Ovary (tissue), 7 donors: ENCODE measurements at regions not wholly inside any gene's neighbourhood (a gene's known extent, or its start where the extent isn't known, plus 50 kb on each side); places are given as distances from the start of the nearest gene placed in this dataset.

Experiments used
- DNase-seq, 5 donors: peaks; one replicate each; pipeline ENCODE4 v3.0.0-alpha.2; 2019 to 2020
- H3K27ac ChIP-seq, 2 donors: fragments of 200-600 bp; one replicate each; pipeline versions ENCODE4 v1.5.1 to v1.8.0; 2019 to 2022
- H3K27me3 ChIP-seq: fragments of 200-600 bp; one replicate; pipeline ENCODE4 v1.8.0; 2022
- H3K36me3 ChIP-seq: fragments of 200-600 bp; sonication (generic); one replicate; pipeline ENCODE4 v1.5.1; 2019
- H3K4me1 ChIP-seq: one replicate; pipeline ENCODE4 v1.8.1; 2013; ENCODE audit warnings: mild to moderate bottlenecking, moderate library complexity; ENCODE audit not compliant: insufficient read depth
- H3K4me3 ChIP-seq: fragments of 200-600 bp; sonication (generic); one replicate; pipeline ENCODE4 v1.5.1; 2017
- H3K9me3 ChIP-seq, 2 donors: fragments of 200-600 bp in 1 of 2; sonication (generic) in 1 of 2; one replicate each; pipeline versions ENCODE4 v1.5.1 to v1.8.1; 2013 to 2019; ENCODE audit warnings: mild to moderate bottlenecking in 1 of 2, moderate library complexity in 1 of 2
- EP300 ChIP-seq: sonication (generic); formaldehyde crosslinking; IDR thresholded peaks from one replicate; pipeline ENCODE4 v1.6.1; 2017; ENCODE audit warnings: antibody characterized with exemption
- POLR2A ChIP-seq: fragments of 450-650 bp; IDR thresholded peaks from one replicate; pipeline ENCODE4 v1.6.1; 2017; ENCODE audit warnings: antibody characterized with exemption, mild to moderate bottlenecking, moderate library complexity
- WGBS, 3 donors: extraction: QIAGEN DNeasy Blood & Tissue Kit in 1 of 3; methylation state at CpG; one replicate each; pipeline versions ENCODE4 v1.1.5 to v1.1.7; 2013 to 2017; 5-methylcytosine and 5-hydroxymethylcytosine counted together
- intact Hi-C, 4 donors: fragments of 100-400 bp; cut with DNase I; formaldehyde crosslinking; loops; one replicate each; pipeline versions ENCODE4 v1.11.0 to v1.15.1; 2022 to 2023
- TF ChIP-seq, protein P1 (sequence below), 3 donors: fragments of 450-650 bp in 2 of 3; fragments of 200-600 bp in 1 of 3; IDR thresholded peaks; one replicate each; pipeline versions ENCODE4 v1.5.1 to v1.8.0; 2016 to 2022; ENCODE audit warnings: antibody characterized with exemption in 3 of 3, mild to moderate bottlenecking in 1 of 3
- donor health status: DM: no; HTN: no; CAD: no; lungs with moderate emphysema.
- donor health status: DM: no; HTN: no; CAD: no.
- donor health status: Bipolar disorder and iron deficiency.
- donor health status: DM: no; HTN: no; CAD: no.
- donor health status: DM: yes; HTN: yes; CAD: no.

DNA sequence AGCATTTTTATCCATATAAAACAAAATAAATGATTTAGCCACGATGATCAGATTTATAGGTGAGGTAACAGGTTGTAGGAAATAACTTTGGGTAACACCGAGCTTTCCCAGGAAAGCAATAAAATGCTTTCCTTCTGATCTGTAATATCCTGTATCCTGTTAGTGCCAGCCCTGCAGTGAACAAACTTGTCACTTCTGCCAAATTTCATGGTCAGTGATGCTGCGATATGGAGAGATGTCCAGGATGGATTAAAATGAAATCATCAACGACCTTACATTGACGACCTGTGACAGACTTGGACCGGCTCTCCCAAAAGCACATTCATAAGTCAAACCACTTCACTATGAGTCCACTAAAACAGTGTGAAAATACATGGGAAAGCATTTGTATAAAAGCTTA is 608.0 kb upstream of the NRP1 start:
- no peak for DNase-seq
- Histone ChIP-seq H3K27ac (no peak overlapping the region), H3K27me3 (no peaks in the 10 kb centered on the region), H3K9me3 (no peaks in the 10 kb centered on the region), H3K4me3 (no peak overlapping the region), H3K36me3 (no peaks in the 10 kb centered on the region), H3K4me1 (no peaks in the 10 kb centered on the region)
- TF ChIP-seq POLR2A (no peak), EP300 (no peak)
- TF ChIP-seq, protein P1, sequence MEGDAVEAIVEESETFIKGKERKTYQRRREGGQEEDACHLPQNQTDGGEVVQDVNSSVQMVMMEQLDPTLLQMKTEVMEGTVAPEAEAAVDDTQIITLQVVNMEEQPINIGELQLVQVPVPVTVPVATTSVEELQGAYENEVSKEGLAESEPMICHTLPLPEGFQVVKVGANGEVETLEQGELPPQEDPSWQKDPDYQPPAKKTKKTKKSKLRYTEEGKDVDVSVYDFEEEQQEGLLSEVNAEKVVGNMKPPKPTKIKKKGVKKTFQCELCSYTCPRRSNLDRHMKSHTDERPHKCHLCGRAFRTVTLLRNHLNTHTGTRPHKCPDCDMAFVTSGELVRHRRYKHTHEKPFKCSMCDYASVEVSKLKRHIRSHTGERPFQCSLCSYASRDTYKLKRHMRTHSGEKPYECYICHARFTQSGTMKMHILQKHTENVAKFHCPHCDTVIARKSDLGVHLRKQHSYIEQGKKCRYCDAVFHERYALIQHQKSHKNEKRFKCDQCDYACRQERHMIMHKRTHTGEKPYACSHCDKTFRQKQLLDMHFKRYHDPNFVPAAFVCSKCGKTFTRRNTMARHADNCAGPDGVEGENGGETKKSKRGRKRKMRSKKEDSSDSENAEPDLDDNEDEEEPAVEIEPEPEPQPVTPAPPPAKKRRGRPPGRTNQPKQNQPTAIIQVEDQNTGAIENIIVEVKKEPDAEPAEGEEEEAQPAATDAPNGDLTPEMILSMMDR (IDR thresholded peaks at IDR 0.05), result no peak
- 80 to 94% (median 81%) methylated on average over 6 of the region's 6 CpGs for WGBS, 3 donors
- intact Hi-C loops, result no loop called here

DNA sequence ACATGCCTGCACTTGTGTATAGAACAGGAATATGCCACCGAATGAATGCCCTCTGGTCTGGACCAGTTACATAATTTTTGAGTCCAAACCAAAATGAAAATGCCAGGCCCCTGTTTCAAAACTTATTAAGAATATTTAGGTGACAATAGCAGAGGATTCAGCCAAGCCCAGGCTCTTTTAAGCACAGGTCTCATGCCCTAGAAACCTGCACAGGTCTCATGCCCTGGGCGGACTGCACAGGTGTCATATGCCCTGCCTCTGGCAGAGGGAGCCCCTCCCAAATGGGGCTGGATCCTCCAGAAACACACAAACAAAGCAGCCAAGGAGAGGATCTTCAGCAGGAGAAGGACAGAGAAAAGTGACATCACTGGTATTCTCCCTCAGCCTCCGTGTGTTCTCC is 605.4 kb upstream of the NRP1 start:
- DNase-seq, result no peak
- Histone ChIP-seq H3K36me3 (no peaks in the 10 kb centered on the region), H3K27me3 (no peaks in the 10 kb centered on the region), H3K27ac (no peak overlapping the region), H3K9me3 (no peaks in the 10 kb centered on the region), H3K4me1 (no peaks in the 10 kb centered on the region), H3K4me3 (no peak overlapping the region)
- no peak for TF ChIP-seq POLR2A
- no peak for TF ChIP-seq EP300
- TF ChIP-seq, protein P1 (IDR thresholded peaks at IDR 0.05), result no peak
- intact Hi-C loops, result no loop called here
- WGBS, 3 donors, result 92 to 95% (median 94%) methylated on average over 3 of the region's 3 CpGs

DNA sequence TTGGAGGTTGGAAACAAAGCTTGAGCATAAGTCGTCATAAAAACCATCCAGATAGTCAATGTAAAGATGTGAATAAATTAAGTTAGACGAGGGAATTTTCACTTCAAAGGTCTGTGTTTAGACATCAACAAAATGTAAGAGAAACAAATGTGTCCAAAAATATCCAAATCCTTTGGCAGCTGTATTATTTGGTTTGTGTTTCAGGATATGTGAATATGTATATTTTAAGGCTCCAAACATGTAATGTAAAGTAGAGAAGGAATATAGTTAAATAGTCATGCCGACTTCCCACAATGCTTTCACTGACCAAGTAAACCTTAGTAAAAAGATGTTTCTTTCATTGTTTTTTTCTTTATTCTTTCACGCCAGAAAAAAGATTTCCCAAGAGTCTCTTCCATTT is 604.9 kb upstream of the NRP1 start:
- Histone ChIP-seq H3K4me3 (no peak overlapping the region), H3K27ac (no peak overlapping the region), H3K27me3 (no peaks in the 10 kb centered on the region), H3K4me1 (no peaks in the 10 kb centered on the region), H3K36me3 (no peaks in the 10 kb centered on the region), H3K9me3 (no peaks in the 10 kb centered on the region)
- intact Hi-C loops, result no loop called here
- no peak for TF ChIP-seq EP300
- TF ChIP-seq, protein P1 (IDR thresholded peaks at IDR 0.05), result no peak
- TF ChIP-seq POLR2A, result no peak
- no peak for DNase-seq
- 82 to 90% (median 86%) methylated on average over 4 of the region's 4 CpGs for WGBS, 3 donors

DNA sequence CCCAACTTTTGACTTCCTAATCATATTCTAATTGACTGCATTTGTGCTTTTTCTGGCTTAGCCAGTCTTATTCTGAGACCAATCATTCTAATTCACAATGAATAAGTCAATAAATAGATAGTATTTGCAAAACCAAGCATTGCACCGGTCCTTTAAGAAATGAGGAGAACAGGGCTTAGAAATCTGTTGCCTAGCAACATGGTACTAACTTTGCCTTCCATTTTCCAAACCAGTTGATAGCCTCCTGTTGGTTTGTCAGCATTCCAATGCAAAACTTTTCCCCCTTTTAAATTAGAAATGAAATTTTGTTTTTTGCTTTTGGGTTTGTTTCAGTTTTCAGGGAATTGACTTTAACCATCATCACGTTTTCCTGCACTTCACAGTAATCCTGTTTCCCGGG is 603.5 kb upstream of the NRP1 start:
- intact Hi-C loops, result no loop called here
- Histone ChIP-seq H3K9me3 (no peaks in the 10 kb centered on the region), H3K4me1 (no peaks in the 10 kb centered on the region), H3K4me3 (no peak overlapping the region), H3K27me3 (no peaks in the 10 kb centered on the region), H3K36me3 (no peaks in the 10 kb centered on the region), H3K27ac (no peak overlapping the region)
- no peak for DNase-seq
- TF ChIP-seq, protein P1 (IDR thresholded peaks at IDR 0.05), result no peak
- TF ChIP-seq POLR2A (no peak), EP300 (no peak)
- 69 to 78% (median 74%) methylated on average over 3 of the region's 3 CpGs for WGBS, 3 donors
